ENCODE measurements at regions not wholly inside any gene's neighbourhood (a gene's known extent, or its start where the extent isn't known, plus 50 kb on each side); places are given as distances from the start of the nearest gene placed in this dataset.

GRCh38 chr9:89802781-89803355 lies 198.1 kb downstream of the GADD45G start:
- CTCF ChIA-PET (ENCODE audit: unreplicated experiment), result no interaction called here
- Histone ChIP-seq H3K4me1 (ENCODE audit: insufficient read depth, low read length, poor library complexity, severe bottlenecking) (no peaks in the 10 kb centered on the region), H3K4me3 (ENCODE audit: low read depth, low read length, poor library complexity, severe bottlenecking) (no peak overlapping the region), H3K36me3 (ENCODE audit: insufficient read depth, low read length) (no peaks in the 10 kb centered on the region), H3K9me2 (ENCODE audit: insufficient read depth, low read length) (no peaks in the 10 kb centered on the region), H2AFZ (ENCODE audit: low read length) (no peak overlapping the region), H3K79me2 (ENCODE audit: insufficient read depth, low read depth, low read length) (no peaks in the 10 kb centered on the region), H4K20me1 (ENCODE audit: insufficient read depth, low read length) (no peaks in the 10 kb centered on the region), H3K4me2 (ENCODE audit: low read length) (no peak overlapping the region), H3K27ac (ENCODE audit: low read depth, low read length, poor library complexity, severe bottlenecking) (no peak overlapping the region), H3K9me3 (ENCODE audit: low read length) (no peaks in the 10 kb centered on the region)
- intact Hi-C loops (cut with micrococcal nuclease; ENCODE audit: unreplicated experiment), result no loop called here
- TF ChIP-seq EZH2phosphoT487 (IDR thresholded peaks at IDR 0.05; ENCODE audit: borderline replicate concordance, low read depth, low read length), result no peak
- TF ChIP-seq, protein P1, sequence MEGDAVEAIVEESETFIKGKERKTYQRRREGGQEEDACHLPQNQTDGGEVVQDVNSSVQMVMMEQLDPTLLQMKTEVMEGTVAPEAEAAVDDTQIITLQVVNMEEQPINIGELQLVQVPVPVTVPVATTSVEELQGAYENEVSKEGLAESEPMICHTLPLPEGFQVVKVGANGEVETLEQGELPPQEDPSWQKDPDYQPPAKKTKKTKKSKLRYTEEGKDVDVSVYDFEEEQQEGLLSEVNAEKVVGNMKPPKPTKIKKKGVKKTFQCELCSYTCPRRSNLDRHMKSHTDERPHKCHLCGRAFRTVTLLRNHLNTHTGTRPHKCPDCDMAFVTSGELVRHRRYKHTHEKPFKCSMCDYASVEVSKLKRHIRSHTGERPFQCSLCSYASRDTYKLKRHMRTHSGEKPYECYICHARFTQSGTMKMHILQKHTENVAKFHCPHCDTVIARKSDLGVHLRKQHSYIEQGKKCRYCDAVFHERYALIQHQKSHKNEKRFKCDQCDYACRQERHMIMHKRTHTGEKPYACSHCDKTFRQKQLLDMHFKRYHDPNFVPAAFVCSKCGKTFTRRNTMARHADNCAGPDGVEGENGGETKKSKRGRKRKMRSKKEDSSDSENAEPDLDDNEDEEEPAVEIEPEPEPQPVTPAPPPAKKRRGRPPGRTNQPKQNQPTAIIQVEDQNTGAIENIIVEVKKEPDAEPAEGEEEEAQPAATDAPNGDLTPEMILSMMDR (conservative IDR thresholded peaks at IDR 0.05; ENCODE audit: low read length), result no peak
- DNase-seq (ENCODE audit: low spot score), result no peak
- BruUV-seq (replicated peaks), result no TSS peak
- POLR2A ChIA-PET, result interaction anchor here (0.5 to 1.8 kb wide), 2 partner anchors 13 to 25 kb away, joined by 3 to 7 read pairs; no protein-coding TSS in a partner anchor

GRCh38 chr9:89803403-89803802 lies 198.6 kb downstream of the GADD45G start:
- Histone ChIP-seq H3K4me2 (ENCODE audit: low read length) (no peak overlapping the region), H3K9me2 (ENCODE audit: insufficient read depth, low read length) (no peaks in the 10 kb centered on the region), H3K9me3 (ENCODE audit: low read length) (no peaks in the 10 kb centered on the region), H3K4me1 (ENCODE audit: insufficient read depth, low read length, poor library complexity, severe bottlenecking) (no peaks in the 10 kb centered on the region), H3K79me2 (ENCODE audit: insufficient read depth, low read depth, low read length) (no peaks in the 10 kb centered on the region), H3K4me3 (ENCODE audit: low read depth, low read length, poor library complexity, severe bottlenecking) (no peak overlapping the region), H4K20me1 (ENCODE audit: insufficient read depth, low read length) (no peaks in the 10 kb centered on the region), H2AFZ (ENCODE audit: low read length) (no peak overlapping the region), H3K27ac (ENCODE audit: low read depth, low read length, poor library complexity, severe bottlenecking) (no peak overlapping the region), H3K36me3 (ENCODE audit: insufficient read depth, low read length) (no peaks in the 10 kb centered on the region)
- CTCF ChIA-PET (ENCODE audit: unreplicated experiment), result interaction anchor here (0.9 kb wide), 1 partner anchor 183 kb away, joined by 4 read pairs; no protein-coding TSS in a partner anchor
- no peak for TF ChIP-seq EZH2phosphoT487 (IDR thresholded peaks at IDR 0.05; ENCODE audit: borderline replicate concordance, low read depth, low read length)
- TF ChIP-seq, protein P1 (conservative IDR thresholded peaks at IDR 0.05; ENCODE audit: low read length), result no peak
- BruUV-seq (replicated peaks), result no TSS peak
- POLR2A ChIA-PET, result no interaction called here
- intact Hi-C loops (cut with micrococcal nuclease; ENCODE audit: unreplicated experiment), result no loop called here
- no peak for DNase-seq (ENCODE audit: low spot score)

- no peak overlapping the region for H2AFZ ChIP-seq (ENCODE audit: low read length)
- H3K36me3 ChIP-seq (ENCODE audit: insufficient read depth, low read length), result no peaks in the 10 kb centered on the region
- H3K27ac ChIP-seq (ENCODE audit: low read depth, low read length, poor library complexity, severe bottlenecking), result no peak overlapping the region
- no peaks in the 10 kb centered on the region for H3K79me2 ChIP-seq (ENCODE audit: insufficient read depth, low read depth, low read length)
- H3K4me1 ChIP-seq (ENCODE audit: insufficient read depth, low read length, poor library complexity, severe bottlenecking), result no peaks in the 10 kb centered on the region
- H3K4me2 ChIP-seq (ENCODE audit: low read length), result no peak overlapping the region
- CTCF ChIA-PET (ENCODE audit: unreplicated experiment), result no interaction called here
- H3K9me2 ChIP-seq (ENCODE audit: insufficient read depth, low read length), result no peaks in the 10 kb centered on the region
- DNase-seq (ENCODE audit: low spot score), result no peak
- no peaks in the 10 kb centered on the region for H3K9me3 ChIP-seq (ENCODE audit: low read length)
- H3K4me3 ChIP-seq (ENCODE audit: low read depth, low read length, poor library complexity, severe bottlenecking), result no peak overlapping the region
- intact Hi-C loops (cut with micrococcal nuclease; ENCODE audit: unreplicated experiment), result no loop called here
- H4K20me1 ChIP-seq (ENCODE audit: insufficient read depth, low read length), result no peaks in the 10 kb centered on the region
- BruUV-seq (replicated peaks), result no TSS peak
- TF ChIP-seq, protein P1 (conservative IDR thresholded peaks at IDR 0.05; ENCODE audit: low read length), result no peak
- TF ChIP-seq EZH2phosphoT487 (IDR thresholded peaks at IDR 0.05; ENCODE audit: borderline replicate concordance, low read depth, low read length), result no peak
- POLR2A ChIA-PET, result interaction anchor here (0.5 to 1.3 kb wide), 4 partner anchors 20 to 1633 kb away, joined by 3 to 5 read pairs (median 3); no protein-coding TSS in a partner anchor
Measured at GRCh38 chr9:89804766-89805531, 200.1 kb downstream of the GADD45G start.

Measured in OCI-LY7 (cell line).